Activated CD8-positive, alpha-beta memory T cell treated with anti-CD3 and anti-CD28 coated beads, Interleukin-2, amount 50 U/mL, for 4 hours (primary cell): ENCODE measurements at regions not wholly inside any gene's neighbourhood (a gene's known extent, or its start where the extent isn't known, plus 50 kb on each side); places are given as distances from the start of the nearest gene placed in this dataset.
"Not testable (repeated sequence)": the region's sequence is repeated elsewhere in the genome, so short reads cannot be mapped to it uniquely, and the experiment has no call there.

Experiments used
- DNase-seq: peaks from one replicate; pipeline ENCODE4 v3.0.0-alpha.2; 2020

DNA sequence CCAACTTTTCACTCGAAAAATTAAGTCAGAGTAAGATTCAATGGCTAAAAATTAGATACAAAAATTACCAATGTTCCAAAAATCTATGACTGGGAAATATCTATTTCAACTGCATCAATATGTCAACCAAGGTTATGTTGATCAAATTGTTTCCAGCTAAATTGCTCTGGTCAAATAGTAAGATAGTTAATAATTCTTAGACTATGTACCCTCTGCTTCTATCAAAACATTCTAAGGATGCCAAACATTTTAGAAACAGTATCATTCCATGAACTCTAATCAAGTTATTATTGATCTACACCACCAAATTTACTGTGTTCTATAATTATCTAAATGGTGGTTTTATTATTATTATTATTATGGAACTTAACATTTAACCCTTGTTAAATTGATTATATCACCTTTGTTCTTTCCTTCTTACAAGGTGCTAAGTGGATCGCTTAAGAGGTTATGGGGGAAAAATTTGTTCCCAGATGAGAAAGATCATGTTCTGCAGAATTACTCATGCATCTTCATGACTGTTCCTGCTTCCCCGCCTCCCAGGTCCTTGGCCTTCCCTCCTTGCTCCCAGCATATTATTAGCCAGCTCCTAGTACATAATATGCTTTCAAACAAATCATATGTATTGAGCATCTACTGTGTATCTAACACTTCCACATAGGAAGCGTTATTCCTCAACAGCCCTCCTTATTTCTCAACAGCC, 240.5 kb upstream of the KRR1 start:
- DNase-seq, result no peak

DNA sequence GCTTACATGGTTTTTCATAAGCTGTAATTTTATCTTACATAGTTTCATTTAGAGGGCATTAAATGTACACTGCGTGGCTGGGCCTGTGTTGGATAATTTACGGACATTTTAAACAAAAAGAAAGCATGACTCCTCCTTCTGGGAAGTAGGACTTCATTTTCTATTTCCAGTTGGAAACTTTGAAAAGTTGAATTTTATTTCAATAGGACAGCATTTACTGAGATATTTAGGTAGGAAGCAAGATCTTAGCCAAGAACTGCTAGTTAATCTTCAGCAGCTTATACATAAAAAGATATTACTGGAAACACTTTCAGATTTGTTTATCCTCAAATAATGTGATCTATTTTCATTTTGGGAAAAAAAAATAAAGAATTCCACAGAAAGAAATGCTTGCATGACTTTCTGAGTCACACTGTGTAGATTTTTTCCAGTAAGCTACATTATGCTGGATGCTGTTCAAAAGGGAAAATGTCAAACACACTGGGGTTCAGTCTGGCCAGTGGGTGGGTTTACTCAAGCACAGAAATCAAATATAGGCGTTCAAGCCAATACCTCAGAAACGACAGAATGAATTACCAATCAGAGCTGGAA, 239.4 kb upstream of the KRR1 start:
- DNase-seq, result no peak

DNA sequence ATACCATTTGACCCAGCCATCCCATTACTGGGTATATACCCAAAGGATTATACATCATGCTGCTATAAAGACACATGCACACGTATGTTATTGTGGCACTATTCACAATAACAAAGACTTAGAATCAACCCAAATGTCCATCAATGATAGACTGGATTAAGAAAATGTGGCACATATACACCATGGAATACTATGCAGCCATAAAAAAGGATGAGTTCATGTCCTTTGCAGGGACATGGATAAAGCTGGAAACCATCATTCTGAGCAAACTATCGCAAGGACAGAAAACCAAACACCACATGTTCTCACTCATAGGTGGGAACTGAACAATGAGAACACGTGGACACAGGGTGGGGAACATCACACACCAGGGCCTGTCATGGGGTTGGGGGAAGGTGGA, 237.6 kb upstream of the KRR1 start:
- DNase-seq, result not testable (repeated sequence)

DNA sequence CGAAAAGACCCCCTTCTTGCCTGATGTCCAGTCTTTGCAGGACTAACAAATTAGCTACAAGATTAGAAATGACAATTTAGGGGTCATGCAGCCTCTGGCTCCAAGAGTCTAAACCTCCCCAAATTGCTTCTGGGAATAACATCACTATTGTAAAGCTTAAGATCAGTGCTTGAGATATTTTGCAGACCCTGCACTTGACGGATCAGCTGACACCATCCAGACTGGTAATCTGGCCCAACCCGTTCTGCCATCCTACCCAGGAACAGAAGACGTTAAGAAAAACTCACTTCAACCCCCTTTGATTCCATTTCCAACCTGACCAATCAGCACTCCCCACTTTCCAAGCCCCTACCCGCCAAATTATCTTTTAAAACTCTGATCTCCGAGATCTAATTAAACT, 236.7 kb upstream of the KRR1 start:
- no peak for DNase-seq

DNA sequence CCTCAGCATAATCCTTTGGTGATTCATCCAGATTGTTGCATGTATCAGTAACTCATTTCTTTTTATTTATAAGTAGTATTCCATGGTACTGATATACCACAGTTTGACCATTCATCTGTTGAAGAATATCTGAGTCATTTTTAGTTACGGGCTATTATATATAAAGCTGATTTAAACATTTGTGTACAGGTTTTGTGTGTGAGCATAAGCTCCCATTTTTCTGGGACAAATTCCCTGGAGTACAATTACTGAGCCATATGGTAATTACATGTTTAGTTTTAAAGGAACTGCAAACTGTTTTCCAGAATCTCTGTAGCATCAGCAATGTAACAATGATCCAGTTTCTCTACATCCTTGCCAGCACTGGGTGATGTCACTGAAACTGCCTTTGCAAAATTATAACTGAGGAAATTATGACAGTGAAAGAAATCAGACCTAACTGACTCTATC, 236.2 kb upstream of the KRR1 start:
- DNase-seq, result no peak

DNA sequence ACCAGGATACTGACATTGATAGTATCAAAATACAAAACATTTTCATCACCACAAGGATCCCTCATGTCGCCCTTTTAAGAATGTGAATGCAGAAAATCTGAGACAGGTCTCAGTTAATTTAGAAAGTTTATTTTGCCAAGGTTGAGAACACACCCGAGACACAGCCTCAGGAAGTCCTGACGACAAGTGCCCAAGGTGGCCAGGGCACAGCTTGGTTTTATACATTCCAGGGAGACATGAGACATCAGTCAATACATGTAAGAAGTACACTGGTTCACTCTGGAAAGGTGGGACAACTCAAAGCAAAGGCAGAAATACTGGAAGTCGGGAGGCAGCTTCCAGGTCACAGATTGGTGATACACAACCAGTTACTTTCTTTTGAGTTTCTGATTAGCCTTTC, 235.2 kb upstream of the KRR1 start:
- DNase-seq, result no peak

DNA sequence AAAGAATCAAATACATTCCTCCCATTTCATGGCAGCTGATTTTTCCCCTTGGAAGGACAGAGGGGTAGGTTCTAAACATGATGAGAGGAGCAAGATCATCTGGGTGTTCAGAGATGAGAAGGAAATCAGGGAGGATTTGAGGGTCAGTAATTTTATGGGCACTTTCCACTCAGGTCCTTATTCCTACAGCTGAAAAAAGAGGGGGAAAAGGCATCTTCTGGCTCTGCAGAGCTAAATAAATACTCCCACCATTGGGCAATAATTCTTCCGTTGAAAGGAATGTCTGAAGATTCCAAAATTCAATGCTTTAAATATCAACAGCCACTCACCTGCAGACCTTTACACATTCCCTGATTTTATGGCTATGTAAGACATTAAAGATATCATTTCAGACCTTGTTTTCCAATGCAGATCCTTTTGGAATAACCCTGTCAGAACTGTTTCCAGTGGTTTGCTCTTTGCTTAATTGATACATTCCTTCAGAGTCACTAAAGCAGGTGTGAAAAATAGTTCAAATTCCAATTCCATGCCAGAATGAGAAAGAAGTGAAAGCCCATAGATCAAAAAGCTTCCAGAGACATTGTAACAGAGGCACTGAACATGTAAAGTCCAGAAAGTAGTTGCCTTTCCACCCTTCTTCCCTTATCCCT, 233.3 kb upstream of the KRR1 start:
- DNase-seq, result no peak

DNA sequence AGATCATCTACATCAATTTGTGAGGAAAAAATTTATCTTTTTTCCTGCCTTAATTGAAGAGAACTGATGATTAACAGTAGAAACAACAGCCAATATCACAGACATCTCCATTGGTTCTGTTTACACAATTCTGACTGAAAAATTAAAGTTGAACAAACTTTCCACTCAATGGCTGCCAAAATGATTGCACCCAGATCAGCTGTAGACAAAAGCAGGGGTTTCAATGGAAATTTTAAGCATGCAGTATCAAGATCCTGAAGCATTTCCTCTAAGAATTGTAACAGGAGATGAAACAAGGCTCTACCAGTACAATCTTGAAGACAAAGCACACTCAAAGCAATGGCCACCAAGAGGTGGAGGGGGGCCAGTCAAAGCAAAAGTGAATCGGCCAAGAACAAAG, 231.6 kb upstream of the KRR1 start:
- no peak for DNase-seq

DNA sequence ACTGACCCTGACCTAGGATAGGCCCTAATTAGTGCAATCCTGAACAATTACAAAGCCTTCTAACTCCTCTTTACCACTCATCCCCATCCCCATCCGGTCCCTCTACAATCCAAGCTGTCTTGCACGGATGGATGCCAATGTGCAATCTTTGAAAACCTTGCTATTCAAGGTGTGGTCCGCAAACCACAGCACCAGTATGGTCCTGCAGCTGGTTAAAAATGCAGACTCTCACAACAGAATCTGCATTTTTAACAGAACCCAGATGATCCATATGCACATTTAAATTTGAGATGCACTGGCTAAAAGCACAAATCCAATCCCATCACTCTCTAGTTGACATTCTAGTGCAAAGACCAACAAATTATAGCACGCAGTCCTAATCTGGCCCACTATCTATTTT, 230.6 kb upstream of the KRR1 start:
- DNase-seq, result no peak

DNA sequence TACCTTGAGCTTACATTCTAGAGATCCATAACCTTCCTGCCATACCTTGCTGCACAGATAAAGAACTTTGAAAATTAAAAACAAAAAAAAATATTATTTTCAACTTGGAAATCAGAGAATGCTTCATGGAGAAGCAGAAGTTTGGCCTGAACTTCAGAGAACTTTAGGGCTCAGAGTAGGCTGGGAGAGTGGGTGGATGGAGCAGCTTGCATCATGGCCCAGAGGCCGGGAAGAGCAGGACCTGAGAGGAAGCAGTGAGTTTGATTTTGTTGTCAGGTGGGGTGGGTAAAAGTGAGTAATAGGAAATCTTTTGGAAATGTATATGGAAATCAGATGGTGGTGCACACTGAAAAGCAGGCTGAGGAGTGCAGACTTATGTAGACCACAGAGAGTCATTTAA, 228.5 kb upstream of the KRR1 start:
- no peak for DNase-seq

DNA sequence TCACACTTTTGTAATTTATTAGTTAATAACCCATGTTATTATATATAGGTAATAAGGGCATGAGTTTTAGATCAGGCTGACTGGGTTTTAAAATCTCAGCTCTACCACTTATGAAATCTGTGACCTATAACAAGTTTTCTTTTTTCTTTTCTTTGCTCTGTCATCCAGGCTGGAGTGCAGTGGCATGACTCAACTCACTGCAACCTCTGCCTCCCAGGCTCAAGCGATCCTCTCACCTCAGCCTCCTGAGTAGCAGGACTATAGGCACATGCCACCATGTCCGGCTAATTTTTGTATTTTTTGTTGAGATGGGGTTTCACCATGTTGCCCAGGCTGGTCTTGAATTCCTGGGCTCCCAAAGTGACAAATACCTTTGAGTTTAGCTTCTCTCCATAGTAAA, 227.7 kb upstream of the KRR1 start:
- DNase-seq, result not testable (repeated sequence)

DNA sequence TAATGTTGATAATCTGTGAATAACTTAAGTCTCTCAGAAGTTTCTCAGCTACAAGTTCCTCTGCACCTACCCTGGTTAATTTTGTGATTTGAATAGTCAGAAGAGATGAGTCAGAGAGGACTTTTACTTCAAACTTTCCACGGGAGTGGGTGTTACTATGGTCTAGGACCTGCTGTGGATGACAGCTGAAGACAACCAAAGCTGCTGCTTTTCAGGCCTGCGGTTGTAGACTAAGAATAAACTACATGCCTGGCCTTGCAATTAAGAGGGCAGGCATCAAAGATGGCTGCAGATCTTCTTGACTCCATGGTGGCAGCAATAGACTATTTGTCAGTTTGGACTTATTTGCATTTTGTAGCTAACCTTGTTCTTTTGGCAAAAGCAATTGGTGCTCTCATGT, 227.1 kb upstream of the KRR1 start:
- peak; percentile 16 for DNase-seq

DNA sequence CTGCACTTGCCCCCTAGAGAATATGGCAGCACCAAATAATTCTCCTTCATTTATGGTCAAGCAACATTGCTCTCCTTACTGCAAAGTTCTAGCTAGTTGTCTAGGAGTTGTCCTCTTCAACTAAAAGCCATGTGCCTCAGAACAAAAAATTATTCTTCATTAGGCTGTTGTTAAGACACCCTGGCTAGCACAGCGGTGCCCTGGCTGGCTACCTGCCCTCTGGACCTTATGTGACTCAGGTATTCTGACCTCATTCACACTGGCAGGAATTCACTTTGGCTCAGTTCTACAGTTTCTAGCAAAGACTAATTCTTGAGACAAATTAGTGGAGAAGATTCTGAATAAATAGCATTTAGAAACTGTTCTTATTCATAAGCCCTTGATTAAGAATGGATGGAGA, 224.4 kb upstream of the KRR1 start:
- DNase-seq, result no peak

DNA sequence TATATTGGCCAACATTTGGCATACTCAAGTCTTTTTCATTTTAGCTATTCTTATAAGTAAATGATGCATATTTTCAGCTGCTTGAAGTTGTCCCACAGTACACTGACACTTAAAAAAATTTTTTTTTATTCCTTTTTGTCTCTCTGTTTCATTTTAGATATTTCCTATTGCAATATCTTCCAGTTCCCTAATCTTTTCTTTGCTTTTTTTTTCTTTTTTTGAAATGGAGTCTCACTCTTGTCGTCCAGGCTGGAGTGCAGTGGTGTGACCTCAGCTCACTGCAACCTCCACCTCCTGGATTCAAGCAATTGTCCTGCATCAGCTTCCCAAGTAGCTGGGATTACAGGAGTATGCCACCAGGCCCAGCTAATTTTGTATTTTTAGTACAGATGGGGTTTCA, 217.4 kb upstream of the KRR1 start:
- no peak for DNase-seq

DNA sequence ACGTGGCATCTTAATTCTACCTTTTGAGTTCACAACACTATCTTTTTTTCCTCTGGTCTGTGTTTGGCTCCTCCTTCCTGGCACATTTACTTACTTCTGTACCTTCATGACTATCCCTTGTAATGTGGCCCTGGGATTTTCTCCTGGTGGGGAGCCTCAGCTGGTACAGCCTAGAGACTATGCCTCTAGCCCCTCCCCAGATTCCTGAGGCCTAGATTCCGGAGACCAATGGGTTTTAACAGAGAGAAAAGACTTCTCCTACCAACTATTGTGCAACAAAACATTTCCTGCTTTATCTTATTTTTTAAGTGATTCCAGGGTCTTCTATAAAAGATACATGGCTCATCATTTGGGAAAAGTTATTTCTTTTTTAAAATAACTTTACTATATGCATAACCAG, 216.2 kb upstream of the KRR1 start:
- no peak for DNase-seq

DNA sequence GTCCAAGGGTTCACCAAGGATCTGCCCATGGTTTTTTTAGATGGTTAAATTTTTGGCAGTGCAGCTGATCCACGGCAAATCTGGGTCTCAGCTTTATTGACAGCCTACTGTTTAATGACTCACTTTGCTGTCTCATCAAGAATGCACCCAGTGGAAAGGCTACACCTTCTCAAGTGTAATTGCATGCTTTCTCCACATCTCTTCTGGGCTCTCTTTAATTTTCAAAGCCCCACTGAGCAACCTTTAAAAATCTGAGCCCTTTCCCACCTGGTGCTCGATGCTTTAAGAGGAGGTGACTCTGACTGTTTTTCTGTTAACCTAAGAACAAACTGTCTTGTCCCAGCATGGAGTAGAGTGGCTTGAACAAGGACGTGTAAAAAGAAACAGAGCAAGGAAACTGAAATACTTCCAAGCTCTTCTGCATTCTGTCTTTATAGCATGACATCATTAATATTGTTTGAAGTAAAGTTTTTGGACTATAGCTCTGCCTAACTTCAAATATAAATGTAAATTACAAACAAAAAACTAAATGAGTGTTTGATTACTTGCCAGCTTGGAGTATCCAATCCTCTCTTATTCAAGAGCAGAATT, 214.2 kb upstream of the KRR1 start:
- DNase-seq, result no peak

DNA sequence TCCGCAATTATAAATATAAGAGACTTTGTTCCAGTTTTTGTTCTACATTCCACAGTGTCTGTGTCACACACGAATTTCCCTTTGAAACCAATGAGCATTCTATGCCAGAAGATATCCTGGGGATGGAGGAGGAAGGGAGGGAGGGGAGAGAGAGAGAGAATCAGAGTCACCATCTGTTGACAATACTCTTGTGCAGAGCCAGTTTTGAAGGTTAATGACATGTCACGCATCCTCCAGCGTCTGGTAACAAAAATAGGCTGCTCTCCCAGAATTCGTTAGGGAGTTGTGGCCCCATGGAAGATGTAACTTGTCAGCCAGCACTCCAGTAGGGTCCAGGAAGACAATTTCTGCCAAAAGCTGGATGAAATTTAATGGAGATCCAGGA, 213.5 kb upstream of the KRR1 start:
- DNase-seq, result no peak

DNA sequence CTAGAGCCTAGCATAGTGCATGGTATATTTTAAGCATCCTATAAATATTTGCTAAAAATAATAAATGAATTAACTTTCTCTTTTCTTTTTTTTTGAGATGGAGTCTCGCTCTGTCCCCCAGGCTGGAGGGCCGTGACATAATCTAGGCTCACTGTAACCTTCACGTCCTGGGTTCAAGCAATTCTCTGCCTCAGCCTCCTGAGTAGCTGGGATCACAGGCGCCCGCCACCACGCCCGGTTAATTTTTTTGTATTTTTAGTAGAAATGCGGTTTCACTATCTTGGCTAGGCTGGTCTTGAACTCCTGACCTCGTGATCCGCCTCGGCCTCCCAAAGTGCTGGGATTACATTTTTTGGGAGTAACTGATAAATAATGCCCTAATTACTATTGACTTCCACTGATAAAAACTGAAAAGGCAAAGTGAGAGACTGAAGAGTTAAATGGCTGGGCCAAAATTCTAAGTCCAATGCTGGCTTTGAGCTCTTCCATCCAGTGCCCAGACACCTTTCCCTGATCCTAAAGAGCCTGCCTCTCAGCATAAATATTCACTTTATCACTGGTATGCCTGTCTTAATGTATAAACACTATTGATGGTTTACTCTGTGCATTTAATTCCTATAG, 213.0 kb upstream of the KRR1 start:
- no peak for DNase-seq

DNA sequence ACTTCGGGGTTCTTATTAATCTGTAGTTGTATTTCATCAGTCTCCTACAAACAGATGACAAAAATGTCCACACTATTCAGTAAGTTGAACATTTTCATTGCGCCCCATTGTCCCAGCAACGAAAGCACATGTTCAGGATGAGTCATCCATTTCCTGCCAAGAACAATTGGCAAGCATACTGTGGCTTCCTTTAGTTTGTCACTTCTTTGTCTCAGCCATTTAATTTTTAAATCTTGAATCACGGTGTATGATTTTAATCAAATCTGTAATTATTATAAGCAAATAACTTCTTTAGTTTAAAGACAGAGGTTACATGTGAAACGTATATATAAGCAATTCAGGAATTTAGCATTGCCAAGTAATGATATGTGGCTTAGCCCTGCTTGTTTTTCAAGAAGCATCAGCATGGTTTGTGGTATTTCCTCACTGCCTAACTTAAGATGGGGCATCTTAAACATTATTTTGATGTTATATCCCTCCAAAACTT, 211.3 kb upstream of the KRR1 start:
- peak; percentile 26 for DNase-seq

DNA sequence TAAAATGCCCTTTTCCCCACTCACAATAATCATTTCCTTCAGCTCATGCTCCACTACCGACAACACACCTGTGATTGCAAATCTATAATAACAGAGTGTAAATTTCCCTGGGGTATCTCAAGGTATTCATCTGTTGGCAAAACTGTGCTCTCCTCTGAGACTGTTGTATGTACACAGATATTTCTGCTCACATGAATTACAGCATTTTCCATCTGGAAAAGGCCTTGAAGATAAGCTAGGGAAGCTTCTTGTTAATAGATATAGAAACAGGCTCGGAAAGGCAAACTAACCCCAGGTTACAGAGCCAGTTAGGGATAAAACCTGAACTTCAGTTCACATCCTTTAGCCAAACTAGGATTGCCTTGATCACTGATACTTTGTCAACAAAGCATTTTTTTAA, 210.4 kb upstream of the KRR1 start:
- DNase-seq, result no peak

DNA sequence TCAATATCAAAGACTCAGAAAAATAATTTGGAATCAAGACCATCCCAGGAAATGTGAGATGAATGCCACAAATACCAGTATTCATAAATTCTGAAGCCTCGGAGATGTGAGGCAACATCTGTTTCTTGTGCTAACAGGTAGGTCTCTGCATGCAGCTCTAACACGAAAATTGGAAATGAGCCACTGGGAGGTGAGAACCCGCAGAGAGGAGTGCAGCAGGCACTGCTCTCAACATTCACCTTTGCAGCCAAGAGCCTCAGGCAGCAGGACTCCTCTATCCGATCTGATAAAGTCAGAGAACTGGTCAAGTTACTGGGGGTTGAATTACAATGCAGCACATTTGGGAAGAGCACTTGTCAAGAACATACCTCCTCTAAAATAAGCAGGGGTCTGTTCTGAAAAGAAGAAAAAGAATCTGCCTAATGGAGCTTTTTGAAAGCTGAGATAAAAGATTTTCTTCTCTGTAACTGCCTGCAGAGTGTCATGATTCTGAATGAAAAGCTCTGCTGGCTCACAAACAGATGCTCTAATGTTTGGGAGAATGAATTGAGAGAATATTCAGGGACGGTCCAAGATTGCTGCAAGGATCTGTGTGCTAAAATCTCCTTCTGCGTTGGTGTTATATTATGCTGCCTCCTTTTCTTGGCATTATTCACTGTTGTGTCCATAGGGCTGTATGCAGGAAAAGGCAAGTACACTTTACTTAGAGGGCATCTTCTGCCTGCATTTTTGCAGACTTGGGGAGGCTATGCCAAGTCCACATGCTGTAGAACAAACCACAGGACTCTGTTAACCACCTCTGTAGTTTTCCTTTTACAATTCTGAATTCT, 209.6 kb upstream of the KRR1 start:
- no peak for DNase-seq

DNA sequence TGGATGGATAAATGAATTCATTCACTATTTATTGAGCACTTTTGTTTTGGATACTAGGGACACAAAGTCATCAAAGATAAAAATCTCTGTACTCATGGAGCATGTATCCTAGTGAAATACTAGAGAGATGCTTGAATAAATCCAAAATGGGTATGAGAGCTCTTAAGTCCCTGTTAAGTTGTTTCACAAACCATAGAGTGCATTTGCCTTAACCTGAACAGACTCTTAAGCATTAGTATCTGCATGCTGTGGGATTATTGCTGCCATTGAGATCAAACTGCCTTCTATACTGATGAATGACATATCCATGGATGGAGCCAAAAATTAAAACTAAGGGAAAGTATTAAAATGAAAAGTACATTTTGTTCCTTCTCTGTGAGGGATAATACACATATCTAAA, 206.5 kb upstream of the KRR1 start:
- no peak for DNase-seq
